HUES48 (cell line): ENCODE measurements at regions not wholly inside any gene's neighbourhood (a gene's known extent, or its start where the extent isn't known, plus 50 kb on each side); places are given as distances from the start of the nearest gene placed in this dataset.

Experiments used
- H3K27ac ChIP-seq: one replicate; pipeline ENCODE4 v1.7.0; 2013; ENCODE audit warnings: low read depth, low read length, inconsistent platforms
- H3K27me3 ChIP-seq: 2 replicates; pipeline ENCODE4 v1.6.1; 2013; ENCODE audit warnings: mild to moderate bottlenecking, low read length; ENCODE audit not compliant: control insufficient read depth, insufficient read depth
- H3K36me3 ChIP-seq: 2 replicates; pipeline ENCODE4 v1.6.1; 2013; ENCODE audit warnings: low read length; ENCODE audit not compliant: control insufficient read depth, insufficient read depth
- H3K4me1 ChIP-seq: 2 replicates; pipeline ENCODE4 v1.6.1; 2013; ENCODE audit warnings: mild to moderate bottlenecking, low read length; ENCODE audit not compliant: control insufficient read depth, insufficient read depth
- H3K4me3 ChIP-seq: 2 replicates; pipeline ENCODE4 v1.5.1; 2013; ENCODE audit warnings: mild to moderate bottlenecking, low read depth, low read length
- H3K9ac ChIP-seq: 2 replicates; pipeline ENCODE4 v1.6.1; 2013; ENCODE audit warnings: mild to moderate bottlenecking, low read depth, low read length, moderate library complexity
- H3K9me3 ChIP-seq: 2 replicates; pipeline ENCODE4 v1.6.1; 2013; ENCODE audit warnings: low read length; ENCODE audit not compliant: control insufficient read depth, insufficient read depth

DNA sequence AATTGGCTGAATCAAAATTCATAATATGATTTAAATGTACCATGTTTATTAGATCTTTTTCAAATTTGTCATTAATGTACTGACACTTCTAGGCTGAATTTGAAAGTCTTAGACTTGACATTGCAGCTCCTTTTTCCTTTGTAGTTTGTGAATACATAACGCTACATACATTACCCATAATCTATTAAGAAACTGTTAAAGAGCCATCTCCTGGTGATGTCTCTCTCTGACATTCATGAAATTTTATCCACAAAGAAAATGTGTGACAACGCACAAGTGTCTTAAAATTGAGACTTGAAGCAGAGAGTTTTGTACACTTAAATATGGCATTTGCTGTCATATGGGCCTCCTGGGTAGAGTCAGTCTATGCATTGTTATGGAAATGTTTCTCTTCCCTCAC lies 320.2 kb upstream of the ARGLU1 start:
- H3K4me1 ChIP-seq: 0 out of 2 replicates have a peak, but pooled peaks cover 4% of the 10 kb centered on the region
- H3K4me3 ChIP-seq: no peak overlapping the region
- no peak overlapping the region for H3K9ac ChIP-seq
- no peaks in the 10 kb centered on the region for H3K36me3 ChIP-seq
- H3K9me3 ChIP-seq: peaks cover 16% of the 10 kb centered on the region
- no peaks in the 10 kb centered on the region for H3K27me3 ChIP-seq
- no peak overlapping the region for H3K27ac ChIP-seq

- Histone ChIP-seq H3K4me3 (no peak overlapping the region), H3K4me1 (peaks cover 9% of the 10 kb centered on the region; the same call in 1 of the 2 replicates), H3K9me3 (peaks cover 16% of the 10 kb centered on the region), H3K9ac (no peak overlapping the region), H3K36me3 (no peaks in the 10 kb centered on the region), H3K27ac (no peak overlapping the region), H3K27me3 (no peaks in the 10 kb centered on the region)
Measured at GRCh38 chr13:106887686-106888085, 319.7 kb upstream of the ARGLU1 start.

- Histone ChIP-seq H3K36me3 (no peaks in the 10 kb centered on the region), H3K4me1 (peaks cover 20% of the 10 kb centered on the region)
Measured at GRCh38 chr13:106883976-106884375, 316.0 kb upstream of the ARGLU1 start.

DNA sequence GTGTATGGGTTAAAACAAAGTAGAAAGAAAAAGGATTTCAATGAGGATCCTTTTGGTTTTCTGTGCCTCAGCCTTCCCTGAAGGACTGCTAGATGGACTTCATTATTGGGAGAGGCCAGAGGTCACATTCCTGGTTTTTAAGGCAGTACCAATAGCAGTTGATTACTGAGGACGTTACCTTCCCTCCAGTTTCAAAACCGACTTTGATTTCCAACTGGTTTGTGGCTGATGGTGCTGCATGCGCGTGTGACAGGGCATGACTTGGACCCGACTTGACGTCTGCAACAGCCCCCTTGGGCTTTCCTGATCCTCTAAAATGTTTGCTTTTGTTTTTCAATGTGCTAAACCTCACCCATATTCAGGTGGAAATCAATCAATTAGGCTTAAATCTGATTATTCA lies 314.3 kb upstream of the ARGLU1 start:
- no peak overlapping the region for H3K4me3 ChIP-seq
- H3K9me3 ChIP-seq: no peaks in the 10 kb centered on the region; the same call in 1 of the 2 replicates
- H3K27me3 ChIP-seq: no peaks in the 10 kb centered on the region
- no peaks in the 10 kb centered on the region for H3K36me3 ChIP-seq
- H3K4me1 ChIP-seq: peaks cover 20% of the 10 kb centered on the region
- H3K9ac ChIP-seq: no peak overlapping the region
- H3K27ac ChIP-seq: peak overlapping the region; percentile 11

More at GRCh38 chr13:106883976-106884375, 316.0 kb upstream of the ARGLU1 start:
- Histone ChIP-seq H3K9me3 (peaks cover 10% of the 10 kb centered on the region), H3K27ac (no peak overlapping the region), H3K27me3 (no peaks in the 10 kb centered on the region), H3K4me3 (no peak overlapping the region), H3K9ac (no peak overlapping the region)

DNA sequence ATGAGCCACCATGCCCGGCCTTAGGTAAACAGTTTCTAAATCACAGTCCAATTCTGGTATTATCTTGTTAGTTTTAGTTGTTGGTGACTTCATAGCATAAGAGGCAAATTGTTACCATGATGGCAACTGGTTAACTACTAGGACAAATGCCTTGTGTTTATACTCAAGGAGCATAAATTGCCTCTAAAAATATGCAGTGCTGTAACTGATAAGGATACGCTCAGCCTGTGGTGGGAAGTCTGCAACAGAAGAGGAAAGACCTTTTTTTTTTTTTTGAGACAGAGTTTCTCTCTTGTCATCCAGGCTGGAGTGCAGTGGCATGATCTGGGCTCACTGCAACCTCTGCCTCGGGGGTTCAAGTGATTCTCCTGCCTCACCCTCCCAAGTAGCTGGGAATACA lies 311.9 kb upstream of the ARGLU1 start:
- H3K9me3 ChIP-seq: no peaks in the 10 kb centered on the region; the same call in 1 of the 2 replicates
- no peak overlapping the region for H3K27ac ChIP-seq
- no peaks in the 10 kb centered on the region for H3K36me3 ChIP-seq
- peaks cover 24% of the 10 kb centered on the region for H3K4me1 ChIP-seq
- H3K4me3 ChIP-seq: no peak overlapping the region
- H3K9ac ChIP-seq: no peak overlapping the region
- H3K27me3 ChIP-seq: no peaks in the 10 kb centered on the region

GRCh38 chr13:106874323-106874722 lies 306.4 kb upstream of the ARGLU1 start:
- H3K27ac ChIP-seq: no peak overlapping the region
- H3K9me3 ChIP-seq: no peaks in the 10 kb centered on the region; the same call in 1 of the 2 replicates
- peaks cover 21% of the 10 kb centered on the region for H3K4me1 ChIP-seq
- no peaks in the 10 kb centered on the region for H3K27me3 ChIP-seq
- H3K4me3 ChIP-seq: no peak overlapping the region
- H3K9ac ChIP-seq: no peak overlapping the region
- H3K36me3 ChIP-seq: no peaks in the 10 kb centered on the region

DNA sequence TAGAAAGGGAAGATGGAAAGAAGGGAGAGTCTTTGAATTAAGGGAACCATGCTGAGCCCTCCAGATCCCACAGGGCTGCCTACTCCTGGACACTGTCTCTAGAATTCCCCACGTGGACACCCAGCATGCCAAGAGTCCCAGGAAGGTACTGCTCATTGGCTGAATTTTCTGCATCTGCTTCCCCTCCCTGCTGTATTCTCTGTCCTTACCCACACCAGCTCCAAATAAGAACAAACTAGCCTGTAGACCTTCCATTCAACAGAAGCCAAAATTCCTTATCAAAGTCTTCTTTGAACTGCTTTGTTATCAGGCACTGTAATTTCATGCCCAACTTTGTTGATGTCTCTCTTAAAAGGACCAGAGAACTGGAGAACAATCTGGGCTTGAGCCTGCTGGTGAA lies 305.9 kb upstream of the ARGLU1 start:
- H3K9ac ChIP-seq: no peak overlapping the region

GRCh38 chr13:106867249-106867648 lies 299.3 kb upstream of the ARGLU1 start:
- H3K9me3 ChIP-seq: no peaks in the 10 kb centered on the region
- H3K27me3 ChIP-seq: no peaks in the 10 kb centered on the region; the same call in 1 of the 2 replicates
- H3K36me3 ChIP-seq: no peaks in the 10 kb centered on the region
- no peak overlapping the region for H3K4me3 ChIP-seq
- peaks cover 8% of the 10 kb centered on the region for H3K4me1 ChIP-seq
- H3K9ac ChIP-seq: no peak overlapping the region
- no peak overlapping the region for H3K27ac ChIP-seq

More for the DNA sequence above, 305.9 kb upstream of the ARGLU1 start:
- no peak overlapping the region for H3K27ac ChIP-seq
- peaks cover 21% of the 10 kb centered on the region for H3K4me1 ChIP-seq
- H3K4me3 ChIP-seq: no peak overlapping the region
- H3K36me3 ChIP-seq: no peaks in the 10 kb centered on the region
- no peaks in the 10 kb centered on the region for H3K27me3 ChIP-seq
- no peaks in the 10 kb centered on the region; the same call in 1 of the 2 replicates for H3K9me3 ChIP-seq

GRCh38 chr13:106865716-106866440 lies 297.9 kb upstream of the ARGLU1 start:
- Histone ChIP-seq H3K4me1 (peaks cover 9% of the 10 kb centered on the region), H3K36me3 (no peaks in the 10 kb centered on the region), H3K9me3 (no peaks in the 10 kb centered on the region), H3K9ac (no peak overlapping the region), H3K4me3 (no peak overlapping the region), H3K27me3 (no peaks in the 10 kb centered on the region; the same call in 1 of the 2 replicates), H3K27ac (no peak overlapping the region)

GRCh38 chr13:106859533-106859904 lies 291.6 kb upstream of the ARGLU1 start:
- no peaks in the 10 kb centered on the region for H3K9me3 ChIP-seq
- H3K36me3 ChIP-seq: no peaks in the 10 kb centered on the region
- no peak overlapping the region; the same call in 1 of the 2 replicates for H3K4me3 ChIP-seq
- H3K27me3 ChIP-seq: no peaks in the 10 kb centered on the region
- H3K9ac ChIP-seq: peak overlapping the region; percentile 45
- H3K4me1 ChIP-seq: peaks cover 36% of the 10 kb centered on the region
- H3K27ac ChIP-seq: peak overlapping the region; percentile 89

- peak overlapping the region; percentile 18; the same call in 1 of the 2 replicates for H3K4me3 ChIP-seq
- H3K36me3 ChIP-seq: no peaks in the 10 kb centered on the region
- no peaks in the 10 kb centered on the region for H3K9me3 ChIP-seq
- H3K4me1 ChIP-seq: peaks cover 36% of the 10 kb centered on the region
- peak overlapping the region; percentile 45 for H3K9ac ChIP-seq
- peak overlapping the region; percentile 89 for H3K27ac ChIP-seq
- H3K27me3 ChIP-seq: no peaks in the 10 kb centered on the region
Measured at GRCh38 chr13:106858903-106859532, 291.1 kb upstream of the ARGLU1 start.
